ENCODE measurements at regions not wholly inside any gene's neighbourhood (a gene's known extent, or its start where the extent isn't known, plus 50 kb on each side); places are given as distances from the start of the nearest gene placed in this dataset.
"Not testable (repeated sequence)": the region's sequence is repeated elsewhere in the genome, so short reads cannot be mapped to it uniquely, and the experiment has no call there.

GRCh38 chr6:4662886-4663285, 113.3 kb upstream of the CDYL start:
- no peaks in the 10 kb centered on the region for H3K79me2 ChIP-seq (ENCODE audit: insufficient read depth, low read depth)
- no peaks in the 10 kb centered on the region for H3K4me1 ChIP-seq (ENCODE audit: low read depth, poor library complexity, severe bottlenecking)
- no peak for TF ChIP-seq CTCF (conservative IDR thresholded peaks at IDR 0.05; ENCODE audit: low read depth, low read length)
- no peak overlapping the region for H3K4me2 ChIP-seq
- H4K20me1 ChIP-seq (ENCODE audit: insufficient read depth), result no peaks in the 10 kb centered on the region
- no peaks in the 10 kb centered on the region for H3K27me3 ChIP-seq (ENCODE audit: insufficient read depth, low read depth)
- no peak overlapping the region for H2AFZ ChIP-seq (ENCODE audit: low read depth)
- H3K36me3 ChIP-seq (ENCODE audit: insufficient read depth), result no peaks in the 10 kb centered on the region
- H3K27ac ChIP-seq, result no peak overlapping the region
- no peak overlapping the region for H3K9ac ChIP-seq
- no peak overlapping the region for H3K4me3 ChIP-seq (IDR thresholded peaks at IDR 0.05; ENCODE audit: insufficient read depth, low read depth, low read length)

- no peaks in the 10 kb centered on the region for H3K27me3 ChIP-seq (ENCODE audit: insufficient read depth, low read depth)
- no peak overlapping the region for H3K4me3 ChIP-seq (IDR thresholded peaks at IDR 0.05; ENCODE audit: insufficient read depth, low read depth, low read length)
- no peak overlapping the region for H2AFZ ChIP-seq (ENCODE audit: low read depth)
- H3K9ac ChIP-seq, result no peak overlapping the region
- H3K27ac ChIP-seq, result no peak overlapping the region
- no peaks in the 10 kb centered on the region for H4K20me1 ChIP-seq (ENCODE audit: insufficient read depth)
- H3K36me3 ChIP-seq (ENCODE audit: insufficient read depth), result no peaks in the 10 kb centered on the region
- no peaks in the 10 kb centered on the region for H3K79me2 ChIP-seq (ENCODE audit: insufficient read depth, low read depth)
- no peak overlapping the region for H3K4me2 ChIP-seq
- H3K4me1 ChIP-seq (ENCODE audit: low read depth, poor library complexity, severe bottlenecking), result no peaks in the 10 kb centered on the region
- TF ChIP-seq CTCF (conservative IDR thresholded peaks at IDR 0.05; ENCODE audit: low read depth, low read length), result no peak
Observed at GRCh38 chr6:4661391-4661790, 114.8 kb upstream of the CDYL start.

GRCh38 chr6:4660377-4661321, 115.6 kb upstream of the CDYL start:
- H3K36me3 ChIP-seq (ENCODE audit: insufficient read depth), result no peaks in the 10 kb centered on the region
- TF ChIP-seq CTCF (conservative IDR thresholded peaks at IDR 0.05; ENCODE audit: low read depth, low read length), result no peak
- H3K27ac ChIP-seq, result no peak overlapping the region
- H3K4me3 ChIP-seq (IDR thresholded peaks at IDR 0.05; ENCODE audit: insufficient read depth, low read depth, low read length), result no peak overlapping the region
- no peak overlapping the region for H3K9ac ChIP-seq
- no peak overlapping the region for H3K4me2 ChIP-seq
- no peaks in the 10 kb centered on the region for H3K4me1 ChIP-seq (ENCODE audit: low read depth, poor library complexity, severe bottlenecking)
- H4K20me1 ChIP-seq (ENCODE audit: insufficient read depth), result no peaks in the 10 kb centered on the region
- H3K79me2 ChIP-seq (ENCODE audit: insufficient read depth, low read depth), result no peaks in the 10 kb centered on the region
- H2AFZ ChIP-seq (ENCODE audit: low read depth), result no peak overlapping the region
- no peaks in the 10 kb centered on the region for H3K27me3 ChIP-seq (ENCODE audit: insufficient read depth, low read depth)

- not testable (repeated sequence) for H3K4me3 ChIP-seq (IDR thresholded peaks at IDR 0.05; ENCODE audit: insufficient read depth, low read depth, low read length); H3K79me2 ChIP-seq (ENCODE audit: insufficient read depth, low read depth); H3K27me3 ChIP-seq (ENCODE audit: insufficient read depth, low read depth); H3K4me2 ChIP-seq; H4K20me1 ChIP-seq (ENCODE audit: insufficient read depth); H2AFZ ChIP-seq (ENCODE audit: low read depth); H3K9ac ChIP-seq; H3K4me1 ChIP-seq (ENCODE audit: low read depth, poor library complexity, severe bottlenecking); H3K27ac ChIP-seq; H3K36me3 ChIP-seq (ENCODE audit: insufficient read depth)
Observed at GRCh38 chr6:4659719-4660118, 116.5 kb upstream of the CDYL start.

GRCh38 chr6:4658486-4658885, 117.7 kb upstream of the CDYL start:
- Histone ChIP-seq H3K79me2 (ENCODE audit: insufficient read depth, low read depth) (no peaks in the 10 kb centered on the region), H3K36me3 (ENCODE audit: insufficient read depth) (no peaks in the 10 kb centered on the region), H3K9ac (no peak overlapping the region), H3K27me3 (ENCODE audit: insufficient read depth, low read depth) (no peaks in the 10 kb centered on the region), H2AFZ (ENCODE audit: low read depth) (no peak overlapping the region), H3K4me1 (ENCODE audit: low read depth, poor library complexity, severe bottlenecking) (no peaks in the 10 kb centered on the region), H3K27ac (no peak overlapping the region), H3K4me3 (IDR thresholded peaks at IDR 0.05; ENCODE audit: insufficient read depth, low read depth, low read length) (no peak overlapping the region), H3K4me2 (no peak overlapping the region), H4K20me1 (ENCODE audit: insufficient read depth) (no peaks in the 10 kb centered on the region)
- TF ChIP-seq CTCF (conservative IDR thresholded peaks at IDR 0.05; ENCODE audit: low read depth, low read length), result no peak

All from KMS-11 (cell line).